ENCODE measurements at regions not wholly inside any gene's neighbourhood (a gene's known extent, or its start where the extent isn't known, plus 50 kb on each side); places are given as distances from the start of the nearest gene placed in this dataset.

- DNase-seq (ENCODE audit: low read depth) (no peak), FAIRE-seq (no peak)
- Histone ChIP-seq H4K20me1 (ENCODE audit: insufficient read depth, low read length) (no peaks in the 10 kb centered on the region), H3K36me3 (ENCODE audit: insufficient read depth, low read length) (no peaks in the 10 kb centered on the region), H2AFZ (ENCODE audit: low read depth, low read length) (no peak overlapping the region), H3K27me3 (ENCODE audit: insufficient read depth, low read length) (no peaks in the 10 kb centered on the region), H3K4me3 (ENCODE audit: insufficient read depth, low read depth, low read length) (no peak overlapping the region), H3K4me2 (ENCODE audit: low read length) (no peak overlapping the region), H3K27ac (ENCODE audit: low read depth, low read length) (no peak overlapping the region), H3K4me1 (ENCODE audit: insufficient read depth, low read length) (no peaks in the 10 kb centered on the region), H3K79me2 (ENCODE audit: insufficient read depth, low read length) (no peaks in the 10 kb centered on the region), H3K9ac (ENCODE audit: low read length) (no peak overlapping the region), H3K9me3 (ENCODE audit: insufficient read depth, low read depth, low read length) (no peaks in the 10 kb centered on the region)
- Mint-ChIP-seq H3K4me3 (ENCODE audit: unreplicated experiment) (no peak overlapping the region), H3K27me3 (ENCODE audit: low read depth, unreplicated experiment) (no peaks in the 10 kb centered on the region), H3K27ac (ENCODE audit: unreplicated experiment) (no peak overlapping the region), H3K4me1 (ENCODE audit: low read depth, unreplicated experiment) (no peaks in the 10 kb centered on the region), H3K36me3 (ENCODE audit: low read depth, unreplicated experiment) (no peaks in the 10 kb centered on the region), H3K9me3 (ENCODE audit: unreplicated experiment) (no peaks in the 10 kb centered on the region)
- TF ChIP-seq, protein P1, sequence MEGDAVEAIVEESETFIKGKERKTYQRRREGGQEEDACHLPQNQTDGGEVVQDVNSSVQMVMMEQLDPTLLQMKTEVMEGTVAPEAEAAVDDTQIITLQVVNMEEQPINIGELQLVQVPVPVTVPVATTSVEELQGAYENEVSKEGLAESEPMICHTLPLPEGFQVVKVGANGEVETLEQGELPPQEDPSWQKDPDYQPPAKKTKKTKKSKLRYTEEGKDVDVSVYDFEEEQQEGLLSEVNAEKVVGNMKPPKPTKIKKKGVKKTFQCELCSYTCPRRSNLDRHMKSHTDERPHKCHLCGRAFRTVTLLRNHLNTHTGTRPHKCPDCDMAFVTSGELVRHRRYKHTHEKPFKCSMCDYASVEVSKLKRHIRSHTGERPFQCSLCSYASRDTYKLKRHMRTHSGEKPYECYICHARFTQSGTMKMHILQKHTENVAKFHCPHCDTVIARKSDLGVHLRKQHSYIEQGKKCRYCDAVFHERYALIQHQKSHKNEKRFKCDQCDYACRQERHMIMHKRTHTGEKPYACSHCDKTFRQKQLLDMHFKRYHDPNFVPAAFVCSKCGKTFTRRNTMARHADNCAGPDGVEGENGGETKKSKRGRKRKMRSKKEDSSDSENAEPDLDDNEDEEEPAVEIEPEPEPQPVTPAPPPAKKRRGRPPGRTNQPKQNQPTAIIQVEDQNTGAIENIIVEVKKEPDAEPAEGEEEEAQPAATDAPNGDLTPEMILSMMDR (IDR thresholded peaks at IDR 0.05; ENCODE audit: insufficient read depth, low read depth, low read length), result no peak
- no peak for TF ChIP-seq EZH2 (IDR thresholded peaks at IDR 0.05; ENCODE audit: insufficient read depth, low read length)
These were observed 543.7 kb downstream of the DACH1 start for GRCh38 chr13:71323266-71323665.

- Histone ChIP-seq H3K27ac (ENCODE audit: low read depth, low read length) (no peak overlapping the region), H3K27me3 (ENCODE audit: insufficient read depth, low read length) (no peaks in the 10 kb centered on the region), H3K79me2 (ENCODE audit: insufficient read depth, low read length) (no peaks in the 10 kb centered on the region), H3K4me1 (ENCODE audit: insufficient read depth, low read length) (no peaks in the 10 kb centered on the region), H3K4me3 (ENCODE audit: insufficient read depth, low read depth, low read length) (no peak overlapping the region), H4K20me1 (ENCODE audit: insufficient read depth, low read length) (no peaks in the 10 kb centered on the region), H3K9me3 (ENCODE audit: insufficient read depth, low read depth, low read length) (no peaks in the 10 kb centered on the region), H3K9ac (ENCODE audit: low read length) (no peak overlapping the region), H2AFZ (ENCODE audit: low read depth, low read length) (no peak overlapping the region), H3K36me3 (ENCODE audit: insufficient read depth, low read length) (no peaks in the 10 kb centered on the region), H3K4me2 (ENCODE audit: low read length) (no peak overlapping the region)
- TF ChIP-seq, protein P1 (IDR thresholded peaks at IDR 0.05; ENCODE audit: insufficient read depth, low read depth, low read length), result peak; percentile 34
- TF ChIP-seq EZH2 (IDR thresholded peaks at IDR 0.05; ENCODE audit: insufficient read depth, low read length), result no peak
- no peaks in the 10 kb centered on the region for H3K9me3 Mint-ChIP-seq (ENCODE audit: unreplicated experiment)
- no peaks in the 10 kb centered on the region for H3K4me1 Mint-ChIP-seq (ENCODE audit: low read depth, unreplicated experiment)
- H3K36me3 Mint-ChIP-seq (ENCODE audit: low read depth, unreplicated experiment), result no peaks in the 10 kb centered on the region
- H3K27me3 Mint-ChIP-seq (ENCODE audit: low read depth, unreplicated experiment), result no peaks in the 10 kb centered on the region
- FAIRE-seq (no peak), DNase-seq (ENCODE audit: low read depth) (no peak)
- no peak overlapping the region for H3K4me3 Mint-ChIP-seq (ENCODE audit: unreplicated experiment)
- no peak overlapping the region for H3K27ac Mint-ChIP-seq (ENCODE audit: unreplicated experiment)
These were observed 546.6 kb downstream of the DACH1 start for GRCh38 chr13:71320452-71320851.

DNA sequence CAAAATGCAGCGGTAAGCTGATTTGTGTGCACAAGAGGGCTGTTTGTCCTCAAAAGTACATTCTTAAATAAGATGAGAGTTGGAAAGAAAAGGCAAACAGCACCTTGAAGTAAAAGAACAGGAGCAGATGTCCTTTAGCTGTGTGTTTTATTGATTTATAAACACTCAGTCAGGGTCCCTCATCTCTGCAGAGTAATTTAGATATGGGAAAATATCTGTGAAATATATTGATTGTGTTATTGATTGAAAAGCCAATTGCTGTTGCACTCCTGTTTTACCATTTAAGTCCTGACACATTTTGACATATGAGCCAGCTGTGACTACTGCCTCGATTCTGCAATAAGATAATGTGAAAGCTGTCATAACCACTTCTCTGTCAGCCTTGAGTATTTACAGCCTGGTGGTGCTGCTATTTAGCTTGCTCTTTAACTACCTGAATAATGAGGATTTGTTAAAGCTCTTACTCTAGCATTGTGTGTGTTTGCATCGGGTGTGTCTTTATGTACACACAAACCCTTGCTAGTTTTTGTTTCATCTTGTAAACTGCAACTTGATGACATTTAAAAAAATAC is 550.1 kb downstream of the DACH1 start:
- no peak overlapping the region for H3K9ac ChIP-seq (ENCODE audit: low read length)
- H3K4me1 ChIP-seq (ENCODE audit: insufficient read depth, low read length), result no peaks in the 10 kb centered on the region
- no peaks in the 10 kb centered on the region for H3K27me3 ChIP-seq (ENCODE audit: insufficient read depth, low read length)
- FAIRE-seq (no peak), DNase-seq (ENCODE audit: low read depth) (no peak)
- H4K20me1 ChIP-seq (ENCODE audit: insufficient read depth, low read length), result no peaks in the 10 kb centered on the region
- Mint-ChIP-seq H3K4me3 (ENCODE audit: unreplicated experiment) (no peak overlapping the region), H3K9me3 (ENCODE audit: unreplicated experiment) (no peaks in the 10 kb centered on the region), H3K27ac (ENCODE audit: unreplicated experiment) (no peak overlapping the region), H3K27me3 (ENCODE audit: low read depth, unreplicated experiment) (no peaks in the 10 kb centered on the region), H3K4me1 (ENCODE audit: low read depth, unreplicated experiment) (no peaks in the 10 kb centered on the region), H3K36me3 (ENCODE audit: low read depth, unreplicated experiment) (no peaks in the 10 kb centered on the region)
- H2AFZ ChIP-seq (ENCODE audit: low read depth, low read length), result no peak overlapping the region
- H3K36me3 ChIP-seq (ENCODE audit: insufficient read depth, low read length), result no peaks in the 10 kb centered on the region
- no peaks in the 10 kb centered on the region for H3K79me2 ChIP-seq (ENCODE audit: insufficient read depth, low read length)
- TF ChIP-seq EZH2 (IDR thresholded peaks at IDR 0.05; ENCODE audit: insufficient read depth, low read length), result no peak
- TF ChIP-seq, protein P1 (IDR thresholded peaks at IDR 0.05; ENCODE audit: insufficient read depth, low read depth, low read length), result no peak
- no peak overlapping the region for H3K27ac ChIP-seq (ENCODE audit: low read depth, low read length)
- no peaks in the 10 kb centered on the region for H3K9me3 ChIP-seq (ENCODE audit: insufficient read depth, low read depth, low read length)
- H3K4me3 ChIP-seq (ENCODE audit: insufficient read depth, low read depth, low read length), result no peak overlapping the region
- no peak overlapping the region for H3K4me2 ChIP-seq (ENCODE audit: low read length)

Measured in astrocyte (in vitro differentiated cells and primary cell).